LNCaP clone FGC (cell line): ENCODE measurements at regions not wholly inside any gene's neighbourhood (a gene's known extent, or its start where the extent isn't known, plus 50 kb on each side); places are given as distances from the start of the nearest gene placed in this dataset.

ENCODE experiments used
- DNase-seq: peaks from one replicate; pipeline ENCODE4 v3.0.0-alpha.2; 2011; ENCODE audit warnings: low read depth
- H3K4me3 ChIP-seq: 2 replicates; pipeline ENCODE4 v1.5.1; 2011; ENCODE audit warnings: mild to moderate bottlenecking, low read depth, low read length, control low read depth
- CTCF ChIP-seq: IDR thresholded peaks from 2 replicates; pipeline ENCODE4 v1.5.1; 2012; ENCODE audit warnings: mild to moderate bottlenecking; ENCODE audit not compliant: control insufficient read depth, insufficient read depth; ENCODE audit errors: extremely low read depth

GRCh38 chr14:26860111-26860510, 262.3 kb upstream of the NOVA1 start:
- no peak for TF ChIP-seq CTCF
- H3K4me3 ChIP-seq, result no peak overlapping the region
- DNase-seq, result no peak

- TF ChIP-seq CTCF, result no peak
- DNase-seq, result no peak
- H3K4me3 ChIP-seq, result no peak overlapping the region
Observed at GRCh38 chr14:26863736-26864135, 265.9 kb upstream of the NOVA1 start.

- TF ChIP-seq CTCF, result no peak
- H3K4me3 ChIP-seq, result no peak overlapping the region
- DNase-seq, result no peak
Observed at GRCh38 chr14:26866721-26867120, 268.9 kb upstream of the NOVA1 start.

- no peak for TF ChIP-seq CTCF
- peak; percentile 88 for DNase-seq
- no peak overlapping the region for H3K4me3 ChIP-seq
Observed at GRCh38 chr14:26867171-26867757, 269.4 kb upstream of the NOVA1 start.

- no peak overlapping the region for H3K4me3 ChIP-seq
- no peak for DNase-seq
Observed at GRCh38 chr14:26870096-26870495, 272.3 kb upstream of the NOVA1 start.

GRCh38 chr14:26870722-26871617, 273.1 kb upstream of the NOVA1 start:
- no peak for TF ChIP-seq CTCF
- H3K4me3 ChIP-seq, result no peak overlapping the region
- DNase-seq, result no peak

More at GRCh38 chr14:26870096-26870495, 272.3 kb upstream of the NOVA1 start:
- no peak for TF ChIP-seq CTCF
